B cell (primary cell): ENCODE measurements at regions not wholly inside any gene's neighbourhood (a gene's known extent, or its start where the extent isn't known, plus 50 kb on each side); places are given as distances from the start of the nearest gene placed in this dataset.

Experiments used
- CTCF ChIP-seq: fragments of 200-600 bp; IDR thresholded peaks from one replicate; pipeline ENCODE4 v1.8.0; 2022; ENCODE audit warnings: antibody characterized with exemption, mild to moderate bottlenecking
- EZH2 ChIP-seq: IDR thresholded peaks from 2 replicates; pipeline ENCODE4 v1.6.1; 2012; ENCODE audit warnings: borderline replicate concordance, low read depth, mild to moderate bottlenecking, moderate library complexity, low read length; ENCODE audit not compliant: insufficient read depth, poor library complexity, severe bottlenecking

GRCh38 chr5:174614500-174615135, 109.8 kb upstream of the MSX2 start:
- TF ChIP-seq EZH2 (no peak), CTCF (no peak)
